Stomach (tissue), 8 donors: ENCODE measurements at regions not wholly inside any gene's neighbourhood (a gene's known extent, or its start where the extent isn't known, plus 50 kb on each side); places are given as distances from the start of the nearest gene placed in this dataset.

Source experiments
- DNase-seq, 2 donors: peaks; one replicate each; pipeline versions ENCODE4 v3.0.0 to v3.0.0-alpha.2; 2013 to 2019
- H3K27ac ChIP-seq, 5 donors: fragments of 200-600 bp in 4 of 5; sonication (generic) in 4 of 5; one replicate each; pipeline ENCODE4 v1.5.1; 2013 to 2019; ENCODE audit warnings: mild to moderate bottlenecking in 1 of 5, moderate library complexity in 1 of 5
- H3K27me3 ChIP-seq, 3 donors: fragments of 200-600 bp; sonication (generic); one replicate each; pipeline ENCODE4 v1.5.1; 2017 to 2019; ENCODE audit warnings: mixed run types in 1 of 3
- H3K36me3 ChIP-seq, 4 donors: fragments of 200-600 bp; sonication (generic); 1 replicate in 3 of 4; 2 replicates in 1 of 4; pipeline ENCODE4 v1.5.1; 2016 to 2019
- H3K4me1 ChIP-seq, 4 donors: fragments of 200-600 bp; sonication (generic); one replicate each; pipeline ENCODE4 v1.5.1; 2016 to 2019
- H3K4me3 ChIP-seq, 4 donors: fragments of 200-600 bp; sonication (generic) in 3 of 4; one replicate each; pipeline ENCODE4 v1.5.1; 2016 to 2019; ENCODE audit warnings: mild to moderate bottlenecking in 1 of 4
- H3K9me3 ChIP-seq, 4 donors: fragments of 200-600 bp; sonication (generic); one replicate each; pipeline ENCODE4 v1.5.1; 2016 to 2019
- CTCF ChIP-seq, 7 experiments: fragments of 450-650 bp in 4 of 7; fragments of 200-600 bp in 3 of 7; sonication (generic) in 3 of 7; IDR thresholded peaks; one replicate each; pipeline ENCODE4 v1.5.1; 2016 to 2019; ENCODE audit warnings: antibody characterized with exemption in 7 of 7, control low read depth in 2 of 7, mild to moderate bottlenecking in 1 of 7
- EP300 ChIP-seq: sonication (generic); formaldehyde crosslinking; IDR thresholded peaks from one replicate; pipeline ENCODE4 v1.6.1; 2017; ENCODE audit warnings: antibody characterized with exemption
- POLR2A ChIP-seq, 4 donors: fragments of 450-650 bp; IDR thresholded peaks; one replicate each; pipeline ENCODE4 v1.6.1; 2016; ENCODE audit warnings: antibody characterized with exemption in 4 of 4, control low read depth in 2 of 4, mild to moderate bottlenecking in 1 of 4, moderate library complexity in 1 of 4
- POLR2AphosphoS5 ChIP-seq, 3 donors: sonication (generic); formaldehyde crosslinking; IDR thresholded peaks; one replicate each; pipeline ENCODE4 v1.6.1; 2016; ENCODE audit warnings: antibody characterized with exemption in 3 of 3
- WGBS, 5 donors: extraction: QIAGEN DNeasy Blood & Tissue Kit in 3 of 5; methylation state at CpG; one replicate each; pipeline versions ENCODE4 v1.1.5 to v1.1.7; 2013 to 2018; 5-methylcytosine and 5-hydroxymethylcytosine counted together
- intact Hi-C: fragments of 100-400 bp; cut with DNase I; formaldehyde crosslinking; loops from one replicate; pipeline ENCODE4 v1.15.1; 2023; ENCODE audit warnings: low total_unique reads
- donor health status: healthy with polysubstance abuse.
- donor health status: Bipolar disorder and iron deficiency.
- donor health status: healthy.

- intact Hi-C loops, result no loop called here
- Histone ChIP-seq H3K4me3 (no peak overlapping the region), H3K9me3 (peaks cover 0 to 7% (median 0%) of the 10 kb centered on the region in 4 donors), H3K4me1 (no peaks in the 10 kb centered on the region), H3K36me3 (no peaks in the 10 kb centered on the region), H3K27me3 (no peaks in the 10 kb centered on the region), H3K27ac (no peak overlapping the region)
- DNase-seq, result no peak
- 55 to 68% (median 63%) methylated on average over 2 of the region's 2 CpGs for WGBS, 5 donors
- no peak for TF ChIP-seq POLR2A (IDR thresholded peaks at IDR 0.05)
- no peak for TF ChIP-seq POLR2AphosphoS5 (IDR thresholded peaks at IDR 0.05)
- TF ChIP-seq CTCF (IDR thresholded peaks at IDR 0.05), result no peak
- no peak for TF ChIP-seq EP300
Observed at GRCh38 chr10:53109320-53109719, 336.7 kb upstream of the MBL2 start.

- WGBS, 5 donors, result 45 to 61% (median 49%) methylated on average over 4 of the region's 4 CpGs
- H3K36me3 ChIP-seq, result no peaks in the 10 kb centered on the region
- intact Hi-C loops, result no loop called here
- DNase-seq, result peak in 1 of 2 donors; percentile 6
- no peaks in the 10 kb centered on the region for H3K27me3 ChIP-seq
- no peaks in the 10 kb centered on the region for H3K4me1 ChIP-seq
- peaks cover 0 to 7% (median 0%) of the 10 kb centered on the region in 4 donors for H3K9me3 ChIP-seq
- H3K4me3 ChIP-seq, result no peak overlapping the region
- no peak overlapping the region for H3K27ac ChIP-seq
- TF ChIP-seq POLR2AphosphoS5 (IDR thresholded peaks at IDR 0.05), result no peak
- no peak for TF ChIP-seq POLR2A (IDR thresholded peaks at IDR 0.05)
- TF ChIP-seq CTCF (IDR thresholded peaks at IDR 0.05), result no peak
- no peak for TF ChIP-seq EP300
Observed at GRCh38 chr10:53108317-53108934, 335.8 kb upstream of the MBL2 start.

GRCh38 chr10:53107711-53108110, 335.1 kb upstream of the MBL2 start:
- no peaks in the 10 kb centered on the region for H3K27me3 ChIP-seq
- no peak for TF ChIP-seq POLR2AphosphoS5 (IDR thresholded peaks at IDR 0.05)
- TF ChIP-seq CTCF (IDR thresholded peaks at IDR 0.05), result no peak
- no peak for TF ChIP-seq EP300
- TF ChIP-seq POLR2A (IDR thresholded peaks at IDR 0.05), result no peak
- no peaks in the 10 kb centered on the region for H3K4me1 ChIP-seq
- DNase-seq, result no peak
- no peak overlapping the region for H3K27ac ChIP-seq
- no peaks in the 10 kb centered on the region for H3K36me3 ChIP-seq
- WGBS, 5 donors, result 52 to 69% (median 57%) methylated on average over 5 of the region's 5 CpGs
- H3K4me3 ChIP-seq, result no peak overlapping the region
- intact Hi-C loops, result no loop called here
- peaks cover 0 to 7% (median 0%) of the 10 kb centered on the region in 4 donors for H3K9me3 ChIP-seq

GRCh38 chr10:53102424-53102823, 329.8 kb upstream of the MBL2 start:
- H3K36me3 ChIP-seq, result no peaks in the 10 kb centered on the region
- intact Hi-C loops, result no loop called here
- no peaks in the 10 kb centered on the region for H3K4me1 ChIP-seq
- H3K27ac ChIP-seq, result no peak overlapping the region
- DNase-seq, result no peak
- no peaks in the 10 kb centered on the region for H3K27me3 ChIP-seq
- TF ChIP-seq POLR2AphosphoS5 (IDR thresholded peaks at IDR 0.05) (no peak), POLR2A (IDR thresholded peaks at IDR 0.05) (no peak), EP300 (no peak), CTCF (IDR thresholded peaks at IDR 0.05) (no peak)
- WGBS, 5 donors, result 66 to 78% (median 73%) methylated on average over 4 of the region's 4 CpGs
- H3K9me3 ChIP-seq, result peaks cover 0 to under 1% (median 0%) of the 10 kb centered on the region in 4 donors
- no peak overlapping the region for H3K4me3 ChIP-seq
